ENCODE measurements at regions not wholly inside any gene's neighbourhood (a gene's known extent, or its start where the extent isn't known, plus 50 kb on each side); places are given as distances from the start of the nearest gene placed in this dataset.

GRCh38 chr11:104524254-104524653 is 360.3 kb upstream of the PDGFD start:
- H3K4me3 ChIP-seq (ENCODE audit: low read length) = no peak overlapping the region
- DNase-seq (ENCODE audit: low read depth) = no peak
- TF ChIP-seq CTCF (IDR thresholded peaks at IDR 0.05; ENCODE audit: insufficient read depth, low read depth, low read length, missing control alignments) = no peak

- TF ChIP-seq CTCF (IDR thresholded peaks at IDR 0.05; ENCODE audit: insufficient read depth, low read depth, low read length, missing control alignments) = no peak
- DNase-seq (ENCODE audit: low read depth) = no peak
- no peak overlapping the region for H3K4me3 ChIP-seq (ENCODE audit: low read length)
These were observed 359.7 kb upstream of the PDGFD start for GRCh38 chr11:104523611-104524010.

- DNase-seq (ENCODE audit: low read depth) = peak; percentile 4
- TF ChIP-seq CTCF (IDR thresholded peaks at IDR 0.05; ENCODE audit: insufficient read depth, low read depth, low read length, missing control alignments) = no peak
- no peak overlapping the region for H3K4me3 ChIP-seq (ENCODE audit: low read length)
These were observed 358.7 kb upstream of the PDGFD start for GRCh38 chr11:104522650-104523049.

- no peak for DNase-seq (ENCODE audit: low read depth)
- no peak for TF ChIP-seq CTCF (IDR thresholded peaks at IDR 0.05; ENCODE audit: insufficient read depth, low read depth, low read length, missing control alignments)
- H3K4me3 ChIP-seq (ENCODE audit: low read length) = no peak overlapping the region
These were observed 358.2 kb upstream of the PDGFD start for GRCh38 chr11:104522123-104522522.

- no peak for TF ChIP-seq CTCF (IDR thresholded peaks at IDR 0.05; ENCODE audit: insufficient read depth, low read depth, low read length, missing control alignments)
- DNase-seq (ENCODE audit: low read depth) = no peak
- no peak overlapping the region for H3K4me3 ChIP-seq (ENCODE audit: low read length)
These were observed 346.2 kb upstream of the PDGFD start for GRCh38 chr11:104510169-104510568.

GRCh38 chr11:104490182-104490581 is 326.2 kb upstream of the PDGFD start:
- no peak for DNase-seq (ENCODE audit: low read depth)
- H3K4me3 ChIP-seq (ENCODE audit: low read length) = no peak overlapping the region
- no peak for TF ChIP-seq CTCF (IDR thresholded peaks at IDR 0.05; ENCODE audit: insufficient read depth, low read depth, low read length, missing control alignments)

GRCh38 chr11:104488561-104488960 is 324.6 kb upstream of the PDGFD start:
- no peak for TF ChIP-seq CTCF (IDR thresholded peaks at IDR 0.05; ENCODE audit: insufficient read depth, low read depth, low read length, missing control alignments)
- no peak for DNase-seq (ENCODE audit: low read depth)
- H3K4me3 ChIP-seq (ENCODE audit: low read length) = no peak overlapping the region
